Endothelial cell (in vitro differentiated cells): ENCODE measurements at regions not wholly inside any gene's neighbourhood (a gene's known extent, or its start where the extent isn't known, plus 50 kb on each side); places are given as distances from the start of the nearest gene placed in this dataset.

Source experiments
- DNase-seq: peaks from one replicate; pipeline ENCODE4 v3.0.0; 2021; ENCODE audit warnings: low spot score
- H3K27ac Mint-ChIP-seq: one replicate; pipeline ENCODE4 v1.8.0; 2021; ENCODE audit warnings: mixed read lengths, inconsistent platforms; ENCODE audit not compliant: unreplicated experiment
- H3K27me3 Mint-ChIP-seq: one replicate; pipeline ENCODE4 v1.8.0; 2021; ENCODE audit warnings: mild to moderate bottlenecking, moderate library complexity, mixed read lengths, inconsistent platforms; ENCODE audit not compliant: unreplicated experiment
- H3K36me3 Mint-ChIP-seq: one replicate; pipeline ENCODE4 v1.8.0; 2021; ENCODE audit warnings: mild to moderate bottlenecking, low read depth, mixed read lengths, inconsistent platforms; ENCODE audit not compliant: unreplicated experiment
- H3K4me1 Mint-ChIP-seq: one replicate; pipeline ENCODE4 v1.8.0; 2021; ENCODE audit warnings: mild to moderate bottlenecking, mixed read lengths, inconsistent platforms; ENCODE audit not compliant: unreplicated experiment
- H3K4me3 Mint-ChIP-seq: one replicate; pipeline ENCODE4 v1.8.0; 2021; ENCODE audit warnings: mild to moderate bottlenecking, mixed read lengths, inconsistent platforms; ENCODE audit not compliant: unreplicated experiment
- H3K9me3 Mint-ChIP-seq: one replicate; pipeline ENCODE4 v1.8.0; 2021; ENCODE audit warnings: mixed read lengths, inconsistent platforms; ENCODE audit not compliant: unreplicated experiment
- TF ChIP-seq, protein P1 (sequence below): fragments of 200-600 bp; sonication (generic); IDR thresholded peaks from one replicate; pipeline ENCODE4 v1.5.0; 2021; ENCODE audit warnings: antibody characterized with exemption; ENCODE audit not compliant: unreplicated experiment

DNA sequence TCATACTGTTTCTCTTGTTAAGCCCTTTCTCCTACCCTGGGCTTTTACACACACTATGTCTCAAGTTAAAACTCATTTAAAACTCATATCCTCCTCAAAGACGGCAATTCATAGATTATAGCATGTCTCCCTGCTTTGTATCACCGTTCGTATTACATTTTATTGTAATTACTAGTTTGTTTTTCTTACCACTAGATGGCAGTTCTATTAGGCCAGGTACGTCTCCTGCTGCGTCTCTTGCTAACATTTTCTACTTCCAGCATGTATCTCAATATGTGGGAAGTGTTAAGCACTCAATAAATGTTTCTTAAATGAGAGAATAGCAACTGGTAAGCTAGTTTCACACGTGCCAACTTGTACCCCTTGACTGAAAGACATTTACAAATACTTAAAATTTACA is 450.3 kb upstream of the PCDH7 start:
- no peaks in the 10 kb centered on the region for H3K9me3 Mint-ChIP-seq
- no peak for DNase-seq
- no peak overlapping the region for H3K4me3 Mint-ChIP-seq
- H3K4me1 Mint-ChIP-seq, result no peaks in the 10 kb centered on the region
- H3K27ac Mint-ChIP-seq, result no peak overlapping the region
- TF ChIP-seq, protein P1, sequence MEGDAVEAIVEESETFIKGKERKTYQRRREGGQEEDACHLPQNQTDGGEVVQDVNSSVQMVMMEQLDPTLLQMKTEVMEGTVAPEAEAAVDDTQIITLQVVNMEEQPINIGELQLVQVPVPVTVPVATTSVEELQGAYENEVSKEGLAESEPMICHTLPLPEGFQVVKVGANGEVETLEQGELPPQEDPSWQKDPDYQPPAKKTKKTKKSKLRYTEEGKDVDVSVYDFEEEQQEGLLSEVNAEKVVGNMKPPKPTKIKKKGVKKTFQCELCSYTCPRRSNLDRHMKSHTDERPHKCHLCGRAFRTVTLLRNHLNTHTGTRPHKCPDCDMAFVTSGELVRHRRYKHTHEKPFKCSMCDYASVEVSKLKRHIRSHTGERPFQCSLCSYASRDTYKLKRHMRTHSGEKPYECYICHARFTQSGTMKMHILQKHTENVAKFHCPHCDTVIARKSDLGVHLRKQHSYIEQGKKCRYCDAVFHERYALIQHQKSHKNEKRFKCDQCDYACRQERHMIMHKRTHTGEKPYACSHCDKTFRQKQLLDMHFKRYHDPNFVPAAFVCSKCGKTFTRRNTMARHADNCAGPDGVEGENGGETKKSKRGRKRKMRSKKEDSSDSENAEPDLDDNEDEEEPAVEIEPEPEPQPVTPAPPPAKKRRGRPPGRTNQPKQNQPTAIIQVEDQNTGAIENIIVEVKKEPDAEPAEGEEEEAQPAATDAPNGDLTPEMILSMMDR, result no peak
- H3K27me3 Mint-ChIP-seq, result no peaks in the 10 kb centered on the region
- H3K36me3 Mint-ChIP-seq, result no peaks in the 10 kb centered on the region

DNA sequence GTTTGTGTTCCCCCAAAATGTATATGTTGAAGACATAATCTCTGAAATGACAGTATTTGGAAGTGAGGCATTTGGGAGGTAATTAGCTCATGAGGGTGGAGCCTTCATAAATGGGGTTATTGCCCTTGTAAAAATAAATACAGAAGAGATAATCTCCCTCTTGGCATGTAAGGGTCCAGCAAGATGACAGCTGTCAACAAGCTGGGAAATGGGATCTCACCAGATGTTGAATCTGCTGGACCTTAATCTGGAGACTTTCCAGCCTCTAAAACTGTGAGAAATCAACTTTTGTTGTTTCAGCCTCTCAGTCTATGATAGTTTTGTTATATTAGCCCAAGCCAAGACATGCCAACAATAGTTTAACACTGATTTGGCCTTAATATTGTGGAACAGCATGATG is 438.2 kb upstream of the PCDH7 start:
- DNase-seq, result no peak
- no peaks in the 10 kb centered on the region for H3K36me3 Mint-ChIP-seq
- no peaks in the 10 kb centered on the region for H3K27me3 Mint-ChIP-seq
- H3K4me3 Mint-ChIP-seq, result no peak overlapping the region
- no peak overlapping the region for H3K27ac Mint-ChIP-seq
- TF ChIP-seq, protein P1, result no peak
- no peaks in the 10 kb centered on the region for H3K4me1 Mint-ChIP-seq
- H3K9me3 Mint-ChIP-seq, result no peaks in the 10 kb centered on the region

DNA sequence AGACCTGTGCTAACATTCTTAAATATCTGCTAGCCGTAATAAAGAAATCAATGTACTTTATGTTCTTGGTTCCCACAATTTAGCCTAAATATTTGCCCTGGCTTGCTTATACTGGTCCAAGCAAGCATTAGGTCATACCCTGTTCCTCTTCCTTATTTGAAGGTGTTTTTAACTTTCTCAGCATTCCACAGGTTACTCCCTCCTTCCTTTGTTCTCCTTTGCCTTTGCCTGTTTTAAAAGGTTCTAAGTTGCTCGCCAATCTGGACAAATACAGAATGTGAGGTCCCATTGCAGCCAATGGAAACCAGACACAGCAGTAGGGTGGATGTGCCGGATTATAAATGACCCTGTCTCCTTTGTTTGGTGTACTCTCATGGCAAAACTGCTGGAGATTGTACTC is 436.8 kb upstream of the PCDH7 start:
- DNase-seq, result no peak
- H3K4me1 Mint-ChIP-seq, result no peaks in the 10 kb centered on the region
- TF ChIP-seq, protein P1, result no peak
- H3K27me3 Mint-ChIP-seq, result no peaks in the 10 kb centered on the region
- H3K4me3 Mint-ChIP-seq, result no peak overlapping the region
- no peaks in the 10 kb centered on the region for H3K9me3 Mint-ChIP-seq
- H3K36me3 Mint-ChIP-seq, result no peaks in the 10 kb centered on the region
- H3K27ac Mint-ChIP-seq, result no peak overlapping the region

DNA sequence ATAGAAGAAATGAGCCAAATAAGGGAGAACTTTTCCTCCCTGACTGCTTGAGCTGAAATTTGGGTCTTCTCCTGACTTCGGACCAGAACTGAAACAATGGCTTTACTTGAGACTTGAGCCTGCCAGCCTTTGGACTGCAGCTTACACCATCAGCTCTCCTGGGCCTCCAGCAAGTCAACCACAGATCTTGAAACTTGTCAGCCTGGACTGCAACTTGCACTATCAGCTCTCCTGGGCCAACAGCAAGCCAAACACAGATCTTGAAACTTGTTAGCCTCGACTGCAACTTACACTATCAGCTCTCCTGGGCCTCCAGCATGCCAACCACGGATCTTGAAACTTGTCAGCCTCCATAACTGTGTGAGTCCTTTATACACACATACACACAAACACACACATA is 425.9 kb upstream of the PCDH7 start:
- Mint-ChIP-seq H3K9me3 (no peaks in the 10 kb centered on the region), H3K27ac (no peak overlapping the region), H3K4me3 (no peak overlapping the region), H3K4me1 (no peaks in the 10 kb centered on the region), H3K27me3 (no peaks in the 10 kb centered on the region), H3K36me3 (no peaks in the 10 kb centered on the region)
- no peak for DNase-seq
- TF ChIP-seq, protein P1, result no peak

DNA sequence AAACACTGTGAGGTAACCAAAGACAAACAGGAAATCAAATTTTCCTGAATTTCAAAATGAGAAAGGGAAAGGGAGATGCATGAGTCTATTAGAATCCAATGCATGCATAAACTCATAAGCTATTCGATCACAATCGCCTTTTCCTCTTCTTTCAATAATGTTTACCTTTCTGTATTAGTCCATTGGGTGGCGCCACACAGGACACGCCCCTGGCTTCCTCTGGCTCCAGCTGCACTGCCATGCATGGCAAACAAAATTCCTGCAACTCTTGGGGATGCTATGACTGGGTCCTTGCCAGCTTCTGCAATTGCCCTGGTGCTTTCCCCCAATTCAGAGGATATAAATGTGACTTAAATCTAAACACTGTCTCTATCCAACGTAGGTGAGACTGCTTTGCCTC is 424.5 kb upstream of the PCDH7 start:
- Mint-ChIP-seq H3K4me1 (no peaks in the 10 kb centered on the region), H3K27me3 (no peaks in the 10 kb centered on the region), H3K9me3 (no peaks in the 10 kb centered on the region), H3K27ac (no peak overlapping the region), H3K4me3 (no peak overlapping the region), H3K36me3 (no peaks in the 10 kb centered on the region)
- TF ChIP-seq, protein P1, result no peak
- DNase-seq, result no peak
